Right atrium auricular region (tissue), 2 donors: ENCODE measurements at regions not wholly inside any gene's neighbourhood (a gene's known extent, or its start where the extent isn't known, plus 50 kb on each side); places are given as distances from the start of the nearest gene placed in this dataset.

Experiments used
- DNase-seq: peaks from one replicate; pipeline ENCODE4 v3.0.0-alpha.2; 2019; ENCODE audit warnings: low spot score
- H3K27ac ChIP-seq, 2 donors: fragments of 200-600 bp; sonication (generic); 1 replicate in 1 of 2; 2 replicates in 1 of 2; pipeline ENCODE4 v1.5.1; 2016 to 2019
- H3K27me3 ChIP-seq, 2 donors: fragments of 200-600 bp; sonication (generic); one replicate each; pipeline versions ENCODE4 v1.5.1 to v1.6.0; 2017 to 2019
- H3K36me3 ChIP-seq: fragments of 200-600 bp; sonication (generic); one replicate; pipeline ENCODE4 v1.5.1; 2016
- H3K4me1 ChIP-seq, 2 donors: fragments of 200-600 bp; sonication (generic); one replicate each; pipeline versions ENCODE4 v1.5.1 to v1.6.0; 2017 to 2019
- H3K4me3 ChIP-seq, 2 donors: fragments of 200-600 bp; sonication (generic); 1 replicate in 1 of 2; 2 replicates in 1 of 2; pipeline ENCODE4 v1.5.1; 2017 to 2019; ENCODE audit warnings: mild to moderate bottlenecking in 1 of 2, moderate library complexity in 1 of 2
- H3K9me3 ChIP-seq, 2 donors: fragments of 200-600 bp; sonication (generic); one replicate each; pipeline ENCODE4 v1.5.1; 2019
- CTCF ChIP-seq, 2 donors: fragments of 200-600 bp; sonication (generic); IDR thresholded peaks; one replicate each; pipeline ENCODE4 v1.5.1; 2019; ENCODE audit warnings: antibody characterized with exemption in 2 of 2

GRCh38 chr4:100728861-100729260 is 211.0 kb upstream of the EMCN start:
- Histone ChIP-seq H3K27ac (no peak overlapping the region), H3K4me1 (no peaks in the 10 kb centered on the region), H3K9me3 (peaks cover 0 to 7% of the 10 kb centered on the region in 2 donors), H3K36me3 (no peaks in the 10 kb centered on the region), H3K27me3 (no peaks in the 10 kb centered on the region), H3K4me3 (no peak overlapping the region)
- no peak for TF ChIP-seq CTCF (IDR thresholded peaks at IDR 0.05)
- DNase-seq: no peak

- no peak for TF ChIP-seq CTCF (IDR thresholded peaks at IDR 0.05)
Observed at GRCh38 chr4:100722866-100723459, 205.1 kb upstream of the EMCN start.

GRCh38 chr4:100722133-100722532 is 204.3 kb upstream of the EMCN start:
- H3K27ac ChIP-seq: no peak overlapping the region
- TF ChIP-seq CTCF (IDR thresholded peaks at IDR 0.05): no peak
- no peaks in the 10 kb centered on the region for H3K36me3 ChIP-seq
- no peak for DNase-seq
- no peaks in the 10 kb centered on the region for H3K27me3 ChIP-seq
- no peak overlapping the region for H3K4me3 ChIP-seq
- H3K4me1 ChIP-seq: no peaks in the 10 kb centered on the region
- peaks cover 0 to 5% of the 10 kb centered on the region in 2 donors for H3K9me3 ChIP-seq

More at GRCh38 chr4:100722866-100723459, 205.1 kb upstream of the EMCN start:
- Histone ChIP-seq H3K27me3 (no peaks in the 10 kb centered on the region), H3K4me1 (no peaks in the 10 kb centered on the region), H3K36me3 (no peaks in the 10 kb centered on the region), H3K27ac (no peak overlapping the region), H3K9me3 (peaks cover 0 to 5% of the 10 kb centered on the region in 2 donors), H3K4me3 (no peak overlapping the region)
- DNase-seq: no peak

GRCh38 chr4:100721490-100721889 is 203.7 kb upstream of the EMCN start:
- no peak for TF ChIP-seq CTCF (IDR thresholded peaks at IDR 0.05)
- Histone ChIP-seq H3K27me3 (no peaks in the 10 kb centered on the region), H3K4me1 (no peaks in the 10 kb centered on the region), H3K36me3 (no peaks in the 10 kb centered on the region), H3K4me3 (no peak overlapping the region), H3K27ac (no peak overlapping the region), H3K9me3 (peaks cover 0 to 5% of the 10 kb centered on the region in 2 donors)
- DNase-seq: no peak

GRCh38 chr4:100721077-100721476 is 203.3 kb upstream of the EMCN start:
- no peaks in the 10 kb centered on the region for H3K4me1 ChIP-seq
- TF ChIP-seq CTCF (IDR thresholded peaks at IDR 0.05): no peak
- H3K27ac ChIP-seq: no peak overlapping the region
- H3K36me3 ChIP-seq: no peaks in the 10 kb centered on the region
- H3K4me3 ChIP-seq: no peak overlapping the region
- H3K27me3 ChIP-seq: no peaks in the 10 kb centered on the region
- H3K9me3 ChIP-seq: peaks cover 0 to 5% of the 10 kb centered on the region in 2 donors
- DNase-seq: no peak

- no peaks in the 10 kb centered on the region for H3K4me1 ChIP-seq
- no peak for DNase-seq
- H3K4me3 ChIP-seq: no peak overlapping the region
- H3K36me3 ChIP-seq: no peaks in the 10 kb centered on the region
- no peaks in the 10 kb centered on the region for H3K27me3 ChIP-seq
- peaks cover 0 to 14% of the 10 kb centered on the region in 2 donors for H3K9me3 ChIP-seq
- TF ChIP-seq CTCF (IDR thresholded peaks at IDR 0.05): no peak
- no peak overlapping the region for H3K27ac ChIP-seq
Observed at GRCh38 chr4:100716416-100716815, 198.6 kb upstream of the EMCN start.
